SH-SY5Y (cell line): ENCODE measurements at regions not wholly inside any gene's neighbourhood (a gene's known extent, or its start where the extent isn't known, plus 50 kb on each side); places are given as distances from the start of the nearest gene placed in this dataset.

Experiments
- GATA2 ChIP-seq: IDR thresholded peaks from 2 replicates; pipeline ENCODE4 v1.6.1; 2011; ENCODE audit warnings: mild to moderate bottlenecking, low read depth, low read length
- GATA3 ChIP-seq: IDR thresholded peaks from 2 replicates; pipeline ENCODE4 v1.6.1; 2011; ENCODE audit warnings: low read depth, mild to moderate bottlenecking, low read length, moderate library complexity

- TF ChIP-seq GATA3 (no peak), GATA2 (no peak)
Measured at GRCh38 chr2:147094077-147094476, 750.8 kb upstream of the ACVR2A start.
